Endothelial cell of umbilical vein (primary cell): ENCODE measurements at regions not wholly inside any gene's neighbourhood (a gene's known extent, or its start where the extent isn't known, plus 50 kb on each side); places are given as distances from the start of the nearest gene placed in this dataset.

Experiments
- EZH2 ChIP-seq: IDR thresholded peaks from 2 replicates; pipeline ENCODE4 v1.6.1; 2012; ENCODE audit warnings: borderline replicate concordance, low read depth, mild to moderate bottlenecking, moderate library complexity, low read length, inconsistent platforms; ENCODE audit not compliant: severe bottlenecking
- FOS ChIP-seq: IDR thresholded peaks from 2 replicates; pipeline ENCODE4 v1.6.1; 2011; ENCODE audit warnings: mild to moderate bottlenecking, low read length, moderate library complexity, borderline replicate concordance; ENCODE audit not compliant: insufficient read depth
- MYC ChIP-seq: IDR thresholded peaks from one replicate; pipeline ENCODE4 v1.6.1; 2011; ENCODE audit warnings: mild to moderate bottlenecking, low read depth, low read length
- POLR2A ChIP-seq: IDR thresholded peaks from 2 replicates; pipeline ENCODE4 v1.6.1; 2012; ENCODE audit warnings: low read depth, mild to moderate bottlenecking, control low read depth, low read length
- POLR2AphosphoS5 ChIP-seq: IDR thresholded peaks from 2 replicates; pipeline ENCODE4 v1.6.1; 2012; ENCODE audit warnings: low read depth, mild to moderate bottlenecking, control low read depth, low read length, moderate library complexity; ENCODE audit not compliant: insufficient read depth
- TF ChIP-seq, protein P1 (sequence below), 2 donors: IDR thresholded peaks; 1 replicate in 1 of 2; 2 replicates in 1 of 2; pipeline ENCODE4 v1.5.1; 2011; ENCODE audit warnings: low read length in 2 of 2, mild to moderate bottlenecking in 2 of 2, moderate library complexity in 2 of 2, control low read depth in 1 of 2, inconsistent platforms in 1 of 2, low read depth in 1 of 2; ENCODE audit not compliant: insufficient read depth in 1 of 2; ENCODE audit errors: extremely low read depth in 1 of 2
- TF ChIP-seq, protein P2 (sequence below): IDR thresholded peaks from 2 replicates; pipeline ENCODE4 v1.6.1; 2011; ENCODE audit not compliant: insufficient read depth, insufficient read length

DNA sequence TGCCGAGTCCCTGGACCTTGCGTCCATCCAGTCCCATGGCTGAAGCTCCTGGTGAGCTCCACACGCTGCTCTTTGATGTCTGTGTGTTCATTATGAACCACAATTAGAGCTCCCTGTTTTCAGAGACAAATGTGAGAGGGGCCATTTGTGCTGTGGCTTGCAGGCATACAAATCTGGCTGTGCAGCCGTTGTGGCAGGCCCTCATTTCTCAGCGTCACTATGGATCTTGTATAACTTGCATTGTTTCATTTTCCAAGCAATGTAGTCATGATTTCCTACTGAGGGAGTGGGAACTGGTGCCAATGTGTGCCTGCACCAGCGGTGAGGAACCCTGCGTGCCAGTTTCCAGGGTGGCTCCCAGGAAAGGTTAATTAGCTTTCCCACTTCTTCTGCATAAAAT lies 542.6 kb downstream of the TMEM114 start:
- TF ChIP-seq, protein P1, sequence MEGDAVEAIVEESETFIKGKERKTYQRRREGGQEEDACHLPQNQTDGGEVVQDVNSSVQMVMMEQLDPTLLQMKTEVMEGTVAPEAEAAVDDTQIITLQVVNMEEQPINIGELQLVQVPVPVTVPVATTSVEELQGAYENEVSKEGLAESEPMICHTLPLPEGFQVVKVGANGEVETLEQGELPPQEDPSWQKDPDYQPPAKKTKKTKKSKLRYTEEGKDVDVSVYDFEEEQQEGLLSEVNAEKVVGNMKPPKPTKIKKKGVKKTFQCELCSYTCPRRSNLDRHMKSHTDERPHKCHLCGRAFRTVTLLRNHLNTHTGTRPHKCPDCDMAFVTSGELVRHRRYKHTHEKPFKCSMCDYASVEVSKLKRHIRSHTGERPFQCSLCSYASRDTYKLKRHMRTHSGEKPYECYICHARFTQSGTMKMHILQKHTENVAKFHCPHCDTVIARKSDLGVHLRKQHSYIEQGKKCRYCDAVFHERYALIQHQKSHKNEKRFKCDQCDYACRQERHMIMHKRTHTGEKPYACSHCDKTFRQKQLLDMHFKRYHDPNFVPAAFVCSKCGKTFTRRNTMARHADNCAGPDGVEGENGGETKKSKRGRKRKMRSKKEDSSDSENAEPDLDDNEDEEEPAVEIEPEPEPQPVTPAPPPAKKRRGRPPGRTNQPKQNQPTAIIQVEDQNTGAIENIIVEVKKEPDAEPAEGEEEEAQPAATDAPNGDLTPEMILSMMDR (IDR thresholded peaks at IDR 0.05; ENCODE audit: extremely low read depth in 1 of 2, insufficient read depth in 1 of 2, low read depth in 1 of 2, low read length in 2 of 2): no peak
- no peak for TF ChIP-seq EZH2
- TF ChIP-seq, protein P2, sequence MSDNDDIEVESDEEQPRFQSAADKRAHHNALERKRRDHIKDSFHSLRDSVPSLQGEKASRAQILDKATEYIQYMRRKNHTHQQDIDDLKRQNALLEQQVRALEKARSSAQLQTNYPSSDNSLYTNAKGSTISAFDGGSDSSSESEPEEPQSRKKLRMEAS: no peak
- no peak for TF ChIP-seq POLR2A
- no peak for TF ChIP-seq MYC
- no peak for TF ChIP-seq POLR2AphosphoS5
- no peak for TF ChIP-seq FOS
